ENCODE measurements at regions not wholly inside any gene's neighbourhood (a gene's known extent, or its start where the extent isn't known, plus 50 kb on each side); places are given as distances from the start of the nearest gene placed in this dataset.

DNA sequence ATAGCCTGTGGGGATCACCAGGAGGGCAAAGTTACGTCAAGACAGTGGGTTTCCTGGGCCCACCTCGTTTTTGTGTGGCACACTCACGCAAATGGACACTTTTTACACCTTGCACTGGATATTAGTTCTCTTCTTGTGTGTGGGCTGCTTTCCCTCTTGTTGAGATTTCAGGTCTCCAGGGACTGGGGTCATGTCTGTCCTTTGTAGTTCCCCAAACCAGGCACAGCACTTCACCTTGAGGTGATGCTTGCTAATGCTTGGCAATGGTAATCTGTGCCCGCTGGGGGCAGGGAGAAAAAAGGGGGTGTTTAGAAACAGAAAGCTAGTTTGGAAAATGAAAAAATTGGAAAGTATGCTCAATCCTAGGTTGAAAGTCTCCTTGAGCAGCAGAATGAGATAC, 195.3 kb downstream of the PTEN start:
- Histone ChIP-seq H3K4me3 (ENCODE audit: low read length in 2 of 2) (no peak overlapping the region), H3K27me3 (ENCODE audit: control insufficient read depth in 2 of 2, insufficient read depth in 2 of 2, low read length in 2 of 2) (no peaks in the 10 kb centered on the region), H3K9ac (ENCODE audit: low read depth in 1 of 2, low read length in 2 of 2) (no peak overlapping the region), H3K36me3 (ENCODE audit: control insufficient read depth in 2 of 2, insufficient read depth in 2 of 2, low read length in 2 of 2) (no peaks in the 10 kb centered on the region), H3K27ac (ENCODE audit: low read depth in 2 of 2, low read length in 2 of 2) (no peak overlapping the region), H3K9me3 (ENCODE audit: control insufficient read depth in 2 of 2, low read length in 2 of 2) (no peaks in the 10 kb centered on the region), H3K4me1 (ENCODE audit: control insufficient read depth in 2 of 2, insufficient read depth in 2 of 2, low read length in 2 of 2) (peaks cover 0 to 4% of the 10 kb centered on the region in 2 donors)

DNA sequence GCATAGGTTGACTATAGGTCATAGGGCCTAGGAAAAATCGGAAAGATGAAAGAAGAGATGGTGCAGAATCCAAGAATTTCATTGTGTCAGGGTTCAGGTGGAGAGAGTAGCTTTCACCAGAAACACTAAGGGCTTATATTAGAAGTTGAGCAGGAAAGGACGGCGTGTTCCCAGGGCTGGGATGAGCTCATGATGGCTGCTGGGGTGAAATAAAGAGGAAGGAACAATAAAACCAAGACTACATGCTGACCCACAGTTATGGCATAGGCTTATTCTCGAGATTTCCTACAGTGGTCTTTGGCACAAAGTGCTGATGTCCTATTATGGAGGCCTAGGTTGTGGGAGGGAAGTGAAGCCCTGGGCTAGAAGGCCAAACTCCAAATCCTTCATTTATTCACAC, 195.8 kb downstream of the PTEN start:
- no peaks in the 10 kb centered on the region for H3K27me3 ChIP-seq (ENCODE audit: control insufficient read depth in 2 of 2, insufficient read depth in 2 of 2, low read length in 2 of 2)
- no peak overlapping the region for H3K4me3 ChIP-seq (ENCODE audit: low read length in 2 of 2)
- H3K27ac ChIP-seq (ENCODE audit: low read depth in 2 of 2, low read length in 2 of 2): no peak overlapping the region
- no peak overlapping the region for H3K9ac ChIP-seq (ENCODE audit: low read depth in 1 of 2, low read length in 2 of 2)
- no peaks in the 10 kb centered on the region for H3K9me3 ChIP-seq (ENCODE audit: control insufficient read depth in 2 of 2, low read length in 2 of 2)
- H3K4me1 ChIP-seq (ENCODE audit: control insufficient read depth in 2 of 2, insufficient read depth in 2 of 2, low read length in 2 of 2): peaks cover 0 to 4% of the 10 kb centered on the region in 2 donors
- H3K36me3 ChIP-seq (ENCODE audit: control insufficient read depth in 2 of 2, insufficient read depth in 2 of 2, low read length in 2 of 2): no peaks in the 10 kb centered on the region

GRCh38 chr10:88060762-88061161, 197.3 kb downstream of the PTEN start:
- no peaks in the 10 kb centered on the region for H3K9me3 ChIP-seq (ENCODE audit: control insufficient read depth in 2 of 2, low read length in 2 of 2)
- H3K4me3 ChIP-seq (ENCODE audit: low read length in 2 of 2): no peak overlapping the region
- no peaks in the 10 kb centered on the region for H3K27me3 ChIP-seq (ENCODE audit: control insufficient read depth in 2 of 2, insufficient read depth in 2 of 2, low read length in 2 of 2)
- H3K9ac ChIP-seq (ENCODE audit: low read depth in 1 of 2, low read length in 2 of 2): no peak overlapping the region
- H3K4me1 ChIP-seq (ENCODE audit: control insufficient read depth in 2 of 2, insufficient read depth in 2 of 2, low read length in 2 of 2): peaks cover 3 to 4% of the 10 kb centered on the region in 2 donors
- H3K36me3 ChIP-seq (ENCODE audit: control insufficient read depth in 2 of 2, insufficient read depth in 2 of 2, low read length in 2 of 2): no peaks in the 10 kb centered on the region
- H3K27ac ChIP-seq (ENCODE audit: low read depth in 2 of 2, low read length in 2 of 2): no peak overlapping the region

DNA sequence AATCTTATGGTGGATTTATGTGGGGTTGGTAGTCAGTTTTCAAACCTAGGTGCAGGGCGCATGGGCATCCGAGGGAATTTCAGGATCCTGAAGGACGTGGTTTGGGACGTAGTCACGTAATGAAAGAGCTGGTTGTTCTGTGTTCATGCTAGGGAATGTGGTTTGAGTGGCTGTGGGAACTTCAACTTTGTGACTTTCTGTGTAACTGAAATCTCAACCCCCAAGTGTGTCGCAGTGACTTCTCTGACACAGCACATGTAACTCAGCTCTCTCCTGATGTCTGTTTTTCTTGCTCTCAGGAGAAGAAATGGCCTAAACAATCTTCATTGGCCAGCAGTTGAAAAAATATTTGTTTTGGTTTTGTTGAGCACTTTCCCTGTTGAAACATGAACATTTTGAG, 199.0 kb downstream of the PTEN start:
- Histone ChIP-seq H3K4me1 (ENCODE audit: control insufficient read depth in 2 of 2, insufficient read depth in 2 of 2, low read length in 2 of 2) (peaks cover 3 to 4% of the 10 kb centered on the region in 2 donors), H3K27me3 (ENCODE audit: control insufficient read depth in 2 of 2, insufficient read depth in 2 of 2, low read length in 2 of 2) (no peaks in the 10 kb centered on the region), H3K36me3 (ENCODE audit: control insufficient read depth in 2 of 2, insufficient read depth in 2 of 2, low read length in 2 of 2) (no peaks in the 10 kb centered on the region), H3K9ac (ENCODE audit: low read depth in 1 of 2, low read length in 2 of 2) (peak overlapping the region in 1 of 2 donors; percentile 5), H3K9me3 (ENCODE audit: control insufficient read depth in 2 of 2, low read length in 2 of 2) (no peaks in the 10 kb centered on the region), H3K4me3 (ENCODE audit: low read length in 2 of 2) (no peak overlapping the region), H3K27ac (ENCODE audit: low read depth in 2 of 2, low read length in 2 of 2) (peak overlapping the region; percentile 46 to 61)

DNA sequence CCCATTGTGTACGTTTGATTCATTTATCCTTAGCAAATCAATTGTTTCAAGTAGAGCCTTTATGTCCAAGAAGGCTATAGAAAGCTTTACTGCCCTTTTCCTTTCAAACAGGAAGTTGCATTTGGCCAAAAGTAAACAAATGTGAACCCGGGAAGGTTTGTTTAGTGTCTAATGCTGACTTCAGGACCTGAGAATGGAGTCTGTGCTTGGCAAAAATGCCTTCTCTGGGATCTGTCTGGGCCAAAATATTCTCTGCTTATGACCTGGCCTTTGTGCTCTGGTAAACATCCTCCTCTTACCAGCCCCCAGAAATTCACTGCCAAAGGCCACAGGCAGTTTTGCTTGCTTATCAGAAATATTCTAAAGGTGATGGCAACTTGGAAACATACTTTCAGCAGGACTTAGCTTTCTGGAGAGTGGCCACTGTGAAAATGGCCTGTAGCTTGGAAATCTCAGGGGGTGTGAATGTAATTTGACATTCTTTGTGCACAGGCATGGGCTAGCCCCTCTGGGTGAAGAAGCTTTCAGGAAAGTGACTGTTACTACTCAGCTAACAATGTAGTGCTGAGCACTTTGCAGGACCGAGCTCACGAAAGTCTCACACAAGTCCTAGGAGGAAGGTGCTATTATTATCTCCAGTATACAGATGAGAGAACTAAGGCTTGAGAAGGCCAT, 199.5 kb downstream of the PTEN start:
- Histone ChIP-seq H3K27ac (ENCODE audit: low read depth in 2 of 2, low read length in 2 of 2) (peak overlapping the region; percentile 46 to 61), H3K9ac (ENCODE audit: low read depth in 1 of 2, low read length in 2 of 2) (peak overlapping the region in 1 of 2 donors; percentile 5), H3K4me1 (ENCODE audit: control insufficient read depth in 2 of 2, insufficient read depth in 2 of 2, low read length in 2 of 2) (peaks cover 3 to 4% of the 10 kb centered on the region in 2 donors), H3K9me3 (ENCODE audit: control insufficient read depth in 2 of 2, low read length in 2 of 2) (no peaks in the 10 kb centered on the region), H3K4me3 (ENCODE audit: low read length in 2 of 2) (no peak overlapping the region), H3K36me3 (ENCODE audit: control insufficient read depth in 2 of 2, insufficient read depth in 2 of 2, low read length in 2 of 2) (no peaks in the 10 kb centered on the region), H3K27me3 (ENCODE audit: control insufficient read depth in 2 of 2, insufficient read depth in 2 of 2, low read length in 2 of 2) (no peaks in the 10 kb centered on the region)

- Histone ChIP-seq H3K4me3 (ENCODE audit: low read length in 2 of 2) (no peak overlapping the region), H3K9ac (ENCODE audit: low read depth in 1 of 2, low read length in 2 of 2) (no peak overlapping the region), H3K36me3 (ENCODE audit: control insufficient read depth in 2 of 2, insufficient read depth in 2 of 2, low read length in 2 of 2) (no peaks in the 10 kb centered on the region), H3K27me3 (ENCODE audit: control insufficient read depth in 2 of 2, insufficient read depth in 2 of 2, low read length in 2 of 2) (no peaks in the 10 kb centered on the region), H3K4me1 (ENCODE audit: control insufficient read depth in 2 of 2, insufficient read depth in 2 of 2, low read length in 2 of 2) (peaks cover 3 to 4% of the 10 kb centered on the region in 2 donors), H3K9me3 (ENCODE audit: control insufficient read depth in 2 of 2, low read length in 2 of 2) (no peaks in the 10 kb centered on the region), H3K27ac (ENCODE audit: low read depth in 2 of 2, low read length in 2 of 2) (peak overlapping the region; percentile 10 to 61)
Measured at GRCh38 chr10:88063861-88064557, 200.6 kb downstream of the PTEN start.

DNA sequence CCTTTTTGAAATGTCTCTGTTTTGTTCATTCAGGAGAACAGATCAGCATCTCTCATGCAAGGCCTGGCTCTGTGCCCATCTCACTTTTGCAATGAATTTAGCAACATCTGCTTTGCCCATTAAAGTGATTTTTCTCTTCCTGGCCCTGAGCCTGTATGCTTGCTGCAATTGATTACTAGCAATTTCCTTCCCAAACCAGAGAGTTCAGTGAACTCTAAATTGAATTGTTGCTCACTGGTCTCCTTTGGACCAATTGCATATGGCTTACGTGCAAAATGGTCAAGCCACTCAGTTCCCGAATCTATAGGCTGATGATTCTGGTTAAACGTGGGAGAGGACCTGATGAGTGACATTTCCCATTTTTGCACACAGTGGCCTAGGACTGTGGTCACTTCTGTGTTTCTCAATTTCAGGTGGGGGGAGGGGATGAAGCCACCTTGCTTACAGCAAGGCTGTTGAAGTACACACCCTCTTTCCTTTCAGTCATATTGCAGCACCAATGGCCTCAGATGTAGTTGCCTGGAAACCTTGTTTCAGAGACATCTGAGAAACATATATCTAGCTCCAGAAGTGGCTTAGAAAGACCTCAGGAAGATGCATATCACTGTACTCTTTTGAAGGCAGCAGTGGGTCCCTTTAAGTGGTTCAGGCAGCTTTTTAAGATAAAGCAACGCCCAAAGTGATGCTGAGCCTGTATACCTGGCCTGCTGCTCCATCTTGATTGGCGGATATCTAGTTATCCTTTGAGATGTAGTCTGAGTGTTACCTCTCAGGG, 201.4 kb downstream of the PTEN start:
- Histone ChIP-seq H3K9ac (ENCODE audit: low read depth in 1 of 2, low read length in 2 of 2) (no peak overlapping the region), H3K36me3 (ENCODE audit: control insufficient read depth in 2 of 2, insufficient read depth in 2 of 2, low read length in 2 of 2) (no peaks in the 10 kb centered on the region), H3K27me3 (ENCODE audit: control insufficient read depth in 2 of 2, insufficient read depth in 2 of 2, low read length in 2 of 2) (no peaks in the 10 kb centered on the region), H3K4me1 (ENCODE audit: control insufficient read depth in 2 of 2, insufficient read depth in 2 of 2, low read length in 2 of 2) (peaks cover 3 to 4% of the 10 kb centered on the region in 2 donors), H3K27ac (ENCODE audit: low read depth in 2 of 2, low read length in 2 of 2) (peak overlapping the region; percentile 40 to 61), H3K9me3 (ENCODE audit: control insufficient read depth in 2 of 2, low read length in 2 of 2) (no peaks in the 10 kb centered on the region), H3K4me3 (ENCODE audit: low read length in 2 of 2) (no peak overlapping the region)

GRCh38 chr10:88065383-88066049, 202.1 kb downstream of the PTEN start:
- no peaks in the 10 kb centered on the region for H3K9me3 ChIP-seq (ENCODE audit: control insufficient read depth in 2 of 2, low read length in 2 of 2)
- H3K27ac ChIP-seq (ENCODE audit: low read depth in 2 of 2, low read length in 2 of 2): peak overlapping the region; percentile 43 to 61
- no peak overlapping the region for H3K4me3 ChIP-seq (ENCODE audit: low read length in 2 of 2)
- no peaks in the 10 kb centered on the region for H3K27me3 ChIP-seq (ENCODE audit: control insufficient read depth in 2 of 2, insufficient read depth in 2 of 2, low read length in 2 of 2)
- H3K9ac ChIP-seq (ENCODE audit: low read depth in 1 of 2, low read length in 2 of 2): no peak overlapping the region
- H3K36me3 ChIP-seq (ENCODE audit: control insufficient read depth in 2 of 2, insufficient read depth in 2 of 2, low read length in 2 of 2): no peaks in the 10 kb centered on the region
- H3K4me1 ChIP-seq (ENCODE audit: control insufficient read depth in 2 of 2, insufficient read depth in 2 of 2, low read length in 2 of 2): peaks cover 3 to 4% of the 10 kb centered on the region in 2 donors

DNA sequence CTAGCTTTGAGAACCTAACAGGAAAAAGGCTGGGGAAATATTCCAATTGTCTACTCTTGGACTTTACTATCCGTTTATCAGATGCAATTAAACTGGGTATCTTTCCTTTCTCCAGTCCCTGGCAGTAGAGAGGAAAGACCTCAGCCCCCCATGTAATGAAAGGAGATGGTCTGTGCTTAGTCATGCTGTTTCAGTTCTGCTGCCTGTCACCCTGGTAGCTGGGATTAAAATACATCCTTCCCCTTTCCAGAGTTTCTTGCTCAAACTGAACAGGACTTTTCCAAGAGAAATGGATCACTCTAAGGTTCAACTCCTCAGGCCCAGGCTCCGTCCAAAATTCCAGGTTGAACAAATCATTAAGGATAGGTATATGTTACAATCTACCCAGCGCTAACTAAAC, 202.9 kb downstream of the PTEN start:
- H3K36me3 ChIP-seq (ENCODE audit: control insufficient read depth in 2 of 2, insufficient read depth in 2 of 2, low read length in 2 of 2): no peaks in the 10 kb centered on the region
- H3K27ac ChIP-seq (ENCODE audit: low read depth in 2 of 2, low read length in 2 of 2): peak overlapping the region; percentile 29 to 43
- no peaks in the 10 kb centered on the region for H3K9me3 ChIP-seq (ENCODE audit: control insufficient read depth in 2 of 2, low read length in 2 of 2)
- no peak overlapping the region for H3K4me3 ChIP-seq (ENCODE audit: low read length in 2 of 2)
- H3K4me1 ChIP-seq (ENCODE audit: control insufficient read depth in 2 of 2, insufficient read depth in 2 of 2, low read length in 2 of 2): peaks cover 3 to 4% of the 10 kb centered on the region in 2 donors
- H3K27me3 ChIP-seq (ENCODE audit: control insufficient read depth in 2 of 2, insufficient read depth in 2 of 2, low read length in 2 of 2): no peaks in the 10 kb centered on the region
- H3K9ac ChIP-seq (ENCODE audit: low read depth in 1 of 2, low read length in 2 of 2): no peak overlapping the region
